ENCODE measurements at regions not wholly inside any gene's neighbourhood (a gene's known extent, or its start where the extent isn't known, plus 50 kb on each side); places are given as distances from the start of the nearest gene placed in this dataset.
"Not testable (repeated sequence)": the region's sequence is repeated elsewhere in the genome, so short reads cannot be mapped to it uniquely, and the experiment has no call there.

GRCh38 chr2:185275979-185276378, 462.6 kb upstream of the FSIP2 start:
- DNase-seq (ENCODE audit: low read depth, low spot score); CTCF ChIA-PET; BruUV-seq (replicated peaks): not testable (repeated sequence)

GRCh38 chr2:185278761-185279160, 459.8 kb upstream of the FSIP2 start:
- Histone ChIP-seq H2AFZ (ENCODE audit: low read depth, low read length, poor library complexity, severe bottlenecking) (peak overlapping the region; percentile 1), H3K4me1 (ENCODE audit: control insufficient read depth in 1 of 2, insufficient read depth in 2 of 2, low read length in 2 of 2) (no peaks in the 10 kb centered on the region), H4K20me1 (ENCODE audit: insufficient read depth) (no peaks in the 10 kb centered on the region), H3K4me3 (replicated peaks in 1 of 2; ENCODE audit: low read depth in 1 of 2, low read length in 2 of 2) (no peak overlapping the region), H3K9me3 (ENCODE audit: control insufficient read depth in 1 of 2, insufficient read depth in 1 of 2, low read depth in 1 of 2, low read length in 2 of 2) (no peaks in the 10 kb centered on the region), H3K36me3 (ENCODE audit: control insufficient read depth in 1 of 2, insufficient read depth in 2 of 2, low read length in 2 of 2) (no peaks in the 10 kb centered on the region), H3K9ac (ENCODE audit: low read length) (no peak overlapping the region), H3K27ac (ENCODE audit: low read depth, low read length) (no peak overlapping the region), H3K27me3 (ENCODE audit: insufficient read depth, low read length) (no peaks in the 10 kb centered on the region), H3K79me2 (ENCODE audit: insufficient read depth, low read length) (no peaks in the 10 kb centered on the region), H3K9me2 (ENCODE audit: insufficient read depth) (no peaks in the 10 kb centered on the region), H3K4me2 (ENCODE audit: low read length) (no peak overlapping the region)
- no peak for ATAC-seq
- no TSS peak for BruUV-seq (replicated peaks)
- ChIA-PET POLR2A (no interaction called here), RAD21 (ENCODE audit: low non-redundant PET in 1 of 2, low total read pairs in 2 of 2, uncharacterized antibody in 2 of 2, unreplicated experiment in 2 of 2) (no interaction called here), CTCF (no interaction called here)
- no peak for TF ChIP-seq ZNF274 (IDR thresholded peaks at IDR 0.05; ENCODE audit: low read depth, low read length)
- TF ChIP-seq YY1 (IDR thresholded peaks at IDR 0.05; ENCODE audit: extremely low read depth, insufficient replicate concordance, low read depth, low read length): no peak
- no peak for TF ChIP-seq ATF3 (IDR thresholded peaks at IDR 0.05)
- no peak for TF ChIP-seq EZH2phosphoT487 (IDR thresholded peaks at IDR 0.05; ENCODE audit: borderline replicate concordance)
- no peak for TF ChIP-seq CBX3 (IDR thresholded peaks at IDR 0.05; ENCODE audit: low read depth)
- TF ChIP-seq SRF (IDR thresholded peaks at IDR 0.05; ENCODE audit: low read depth): no peak
- TF ChIP-seq CEBPB (IDR thresholded peaks at IDR 0.05; ENCODE audit: low read depth): no peak
- no peak for TF ChIP-seq SIN3A (IDR thresholded peaks at IDR 0.05; ENCODE audit: low read depth)
- TF ChIP-seq POLR2AphosphoS5 (IDR thresholded peaks at IDR 0.05; ENCODE audit: low read depth, low read length): no peak
- TF ChIP-seq POLR2A (IDR thresholded peaks at IDR 0.05; ENCODE audit: borderline replicate concordance, extremely low read depth, insufficient read depth, insufficient read length): no peak
- TF ChIP-seq EZH2 (IDR thresholded peaks at IDR 0.05): no peak
- TF ChIP-seq EGR1 (IDR thresholded peaks at IDR 0.05; ENCODE audit: low read depth): no peak
- TF ChIP-seq MAX (IDR thresholded peaks at IDR 0.05): no peak
- no peak for TF ChIP-seq JUND (IDR thresholded peaks at IDR 0.05)
- no peak for TF ChIP-seq REST (IDR thresholded peaks at IDR 0.05; ENCODE audit: low read depth)
- no peak for DNase-seq (ENCODE audit: low read depth, low spot score)
- intact Hi-C loops (cut with micrococcal nuclease): no loop called here

More at GRCh38 chr2:185275979-185276378, 462.6 kb upstream of the FSIP2 start:
- H3K36me3 ChIP-seq (ENCODE audit: control insufficient read depth in 1 of 2, insufficient read depth in 2 of 2, low read length in 2 of 2); RAD21 ChIA-PET (ENCODE audit: low non-redundant PET in 1 of 2, low total read pairs in 2 of 2, uncharacterized antibody in 2 of 2, unreplicated experiment in 2 of 2); H3K4me3 ChIP-seq (replicated peaks in 1 of 2; ENCODE audit: low read depth in 1 of 2, low read length in 2 of 2); POLR2A ChIA-PET; H4K20me1 ChIP-seq (ENCODE audit: insufficient read depth); ATAC-seq; H3K27ac ChIP-seq (ENCODE audit: low read depth, low read length); H3K79me2 ChIP-seq (ENCODE audit: insufficient read depth, low read length); H3K4me2 ChIP-seq (ENCODE audit: low read length); H3K9ac ChIP-seq (ENCODE audit: low read length); H3K9me3 ChIP-seq (ENCODE audit: control insufficient read depth in 1 of 2, insufficient read depth in 1 of 2, low read depth in 1 of 2, low read length in 2 of 2); H3K27me3 ChIP-seq (ENCODE audit: insufficient read depth, low read length); H3K4me1 ChIP-seq (ENCODE audit: control insufficient read depth in 1 of 2, insufficient read depth in 2 of 2, low read length in 2 of 2); H3K9me2 ChIP-seq (ENCODE audit: insufficient read depth); H2AFZ ChIP-seq (ENCODE audit: low read depth, low read length, poor library complexity, severe bottlenecking); intact Hi-C loops (cut with micrococcal nuclease): not testable (repeated sequence)

Data from HCT116 (cell line).